AML-193 (cell line): ENCODE measurements at regions not wholly inside any gene's neighbourhood (a gene's known extent, or its start where the extent isn't known, plus 50 kb on each side); places are given as distances from the start of the nearest gene placed in this dataset.

Experiments
- DNase-seq, 2 experiments: peaks; one replicate each; lab custom pipeline; 2025; lab: John Stamatoyannopoulos, UW

- DNase-seq, result no peak
Measured at GRCh38 chr6:84417260-84417659, 189.8 kb upstream of the CEP162 start.

DNA sequence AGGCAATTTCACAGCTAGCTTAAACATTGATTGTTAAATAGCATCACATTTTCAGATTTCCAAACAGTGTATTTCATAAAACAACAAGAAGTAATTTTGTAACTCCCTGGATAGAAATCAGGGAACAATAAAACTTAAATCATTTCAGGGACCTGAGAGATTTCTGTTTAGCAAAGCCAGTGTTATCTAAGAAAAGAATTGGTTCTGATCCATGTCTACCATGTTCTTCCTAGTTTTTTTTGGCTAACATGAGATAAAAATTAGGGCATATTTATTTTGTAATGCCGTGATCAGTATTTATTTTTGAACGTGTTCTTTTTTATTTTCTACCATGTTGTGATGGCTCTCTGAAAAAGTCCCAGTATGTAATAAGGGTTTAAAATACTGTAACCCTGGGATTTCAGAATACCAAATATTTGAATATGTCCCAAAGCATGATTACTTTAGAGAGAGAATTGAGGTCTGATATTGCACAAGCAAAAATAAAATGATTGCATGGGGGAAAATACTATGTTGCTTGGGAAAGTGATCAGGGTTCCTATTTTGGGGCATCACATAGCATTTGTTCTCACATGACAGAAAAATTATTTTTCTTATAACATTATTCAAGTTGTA lies 188.7 kb upstream of the CEP162 start:
- DNase-seq, result no peak

DNA sequence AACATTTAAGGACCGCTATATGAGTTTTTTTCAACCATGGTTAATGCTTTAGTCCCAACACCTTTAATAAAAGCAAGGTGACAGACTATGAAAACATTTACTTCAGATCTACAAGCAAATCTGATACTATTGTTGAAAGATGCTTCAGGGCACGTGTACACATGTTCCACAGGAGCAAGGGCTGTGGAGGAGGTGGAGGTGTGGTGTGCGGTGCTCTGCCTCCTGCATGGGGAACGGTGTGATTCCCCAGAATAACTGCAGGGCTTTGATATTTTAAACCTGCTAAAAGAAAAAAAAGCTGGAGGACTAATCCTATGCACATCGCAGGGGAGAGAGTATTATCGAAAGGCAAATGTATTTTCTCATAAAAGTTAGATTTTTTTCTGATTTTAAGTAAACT lies 188.1 kb upstream of the CEP162 start:
- DNase-seq, result no peak

- DNase-seq, result no peak
Measured at GRCh38 chr6:84415068-84415467, 187.6 kb upstream of the CEP162 start.

GRCh38 chr6:84414531-84414930 lies 187.1 kb upstream of the CEP162 start:
- DNase-seq, result no peak

GRCh38 chr6:84411060-84411629 lies 183.7 kb upstream of the CEP162 start:
- no peak for DNase-seq

DNA sequence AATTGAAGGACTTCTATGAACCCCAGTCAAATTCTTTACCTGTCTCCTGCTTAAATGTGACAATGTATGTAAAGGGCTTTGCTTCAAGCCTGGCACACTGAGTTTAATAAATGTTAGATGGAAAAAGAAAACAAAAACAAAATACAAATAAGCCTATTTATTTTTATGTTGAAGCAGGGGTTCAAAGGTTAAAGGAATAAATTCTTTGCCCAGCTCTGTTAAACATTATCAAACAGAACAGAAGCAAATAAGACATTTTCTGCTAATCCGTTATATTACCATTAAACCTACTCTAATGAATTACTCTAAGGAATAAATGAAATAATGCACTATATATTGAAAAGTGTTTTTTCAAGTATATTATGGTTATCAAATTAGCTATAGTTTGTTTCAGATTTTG lies 182.5 kb upstream of the CEP162 start:
- DNase-seq, result no peak

- no peak for DNase-seq
Measured at GRCh38 chr6:84408028-84408427, 180.6 kb upstream of the CEP162 start.

DNA sequence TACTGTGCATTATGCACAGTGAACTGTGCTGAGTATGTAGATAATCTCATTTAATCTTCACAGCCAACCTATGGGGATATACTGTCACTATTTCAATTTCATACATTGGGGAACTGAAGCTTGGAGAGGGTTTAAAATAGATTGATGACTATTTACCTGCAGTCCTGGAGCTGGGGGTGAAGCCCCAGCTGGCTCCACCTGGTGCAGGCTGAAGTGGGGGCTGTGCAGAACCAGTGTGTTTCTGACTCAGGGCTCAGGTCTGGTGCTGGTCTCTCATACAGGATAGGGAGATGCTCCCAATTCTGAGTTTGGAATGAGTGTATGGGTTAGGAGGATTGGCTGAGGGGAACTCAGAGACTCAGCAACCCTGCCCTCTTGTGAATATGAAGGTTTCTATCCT lies 176.1 kb upstream of the CEP162 start:
- no peak for DNase-seq

- no peak for DNase-seq
Measured at GRCh38 chr6:84399003-84399402, 171.6 kb upstream of the CEP162 start.

DNA sequence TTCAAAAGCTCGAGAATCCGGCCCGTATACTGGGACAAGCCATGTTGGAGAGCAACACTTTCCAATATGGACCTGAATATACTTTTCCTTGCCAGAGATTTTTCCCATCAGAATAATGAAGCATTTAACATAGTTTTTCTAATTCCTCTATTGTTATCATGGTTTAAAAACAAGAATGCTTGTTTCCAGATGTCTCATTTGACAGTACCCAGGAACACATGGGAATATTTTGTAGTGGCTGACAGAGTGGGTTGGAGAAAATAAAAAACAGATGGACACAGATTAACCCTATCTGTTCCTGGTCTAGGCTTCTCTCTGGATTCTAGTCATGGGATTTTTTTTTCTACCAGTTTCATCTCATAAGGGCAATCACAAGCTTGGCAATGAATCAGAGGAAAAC lies 164.8 kb upstream of the CEP162 start:
- no peak for DNase-seq

DNA sequence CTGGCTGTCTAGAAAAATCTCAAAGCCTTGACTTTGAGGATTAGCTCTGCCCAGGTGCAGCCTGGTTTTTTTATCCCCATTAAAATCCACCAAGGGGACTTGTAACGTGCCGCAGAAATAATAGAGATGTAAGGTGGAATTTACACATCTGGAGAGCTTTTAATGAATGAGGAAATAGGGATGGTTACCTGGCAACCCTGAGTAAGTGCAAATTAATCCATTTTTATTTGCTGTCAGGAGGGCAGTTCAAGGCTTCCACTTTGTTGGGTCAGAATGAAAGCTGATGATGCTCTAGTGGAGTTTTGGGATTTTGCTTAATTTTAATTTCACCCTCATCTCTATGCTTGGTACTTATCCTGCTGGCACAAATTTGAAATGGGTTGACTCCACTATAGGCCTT lies 163.4 kb upstream of the CEP162 start:
- DNase-seq, result no peak

DNA sequence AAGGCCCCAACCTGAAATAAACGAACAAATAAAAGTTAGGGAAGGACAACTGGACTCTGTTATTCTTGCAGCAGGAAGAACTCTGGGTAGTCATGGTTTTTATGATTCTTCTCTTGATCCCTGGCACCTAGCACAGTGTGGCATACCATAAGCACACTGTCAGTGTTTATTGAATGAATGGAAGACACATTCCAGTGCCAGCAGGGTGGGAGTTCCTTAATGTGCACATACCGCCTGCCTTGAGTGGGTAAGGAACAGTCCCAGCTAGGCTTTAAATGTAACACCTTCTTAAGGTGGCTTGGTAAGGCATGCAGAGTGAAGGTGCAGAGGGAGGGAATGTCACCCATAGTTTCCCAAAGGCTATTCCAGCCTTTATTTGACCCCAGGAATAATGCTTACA lies 162.9 kb upstream of the CEP162 start:
- no peak for DNase-seq

DNA sequence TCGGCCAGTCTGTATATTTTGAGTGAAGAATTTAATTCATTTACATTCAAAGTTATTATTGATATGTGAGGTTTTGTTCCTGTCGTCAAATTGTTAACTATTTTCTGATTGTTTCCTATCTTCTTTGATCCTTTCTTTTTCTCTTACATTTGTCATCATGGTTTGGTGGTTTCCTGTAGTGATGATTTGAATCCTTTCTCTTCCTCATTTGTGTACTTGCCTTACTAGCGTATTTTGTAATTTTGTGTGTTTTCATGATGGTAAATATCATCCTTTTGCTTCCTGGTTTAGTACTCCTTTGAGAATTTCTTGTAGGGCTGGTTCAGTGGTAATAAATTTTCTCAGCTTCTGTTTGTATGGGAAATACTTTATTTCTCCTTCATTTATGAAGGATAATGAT lies 151.7 kb upstream of the CEP162 start:
- DNase-seq, result no peak

- DNase-seq, result no peak
Measured at GRCh38 chr6:84372290-84372689, 144.8 kb upstream of the CEP162 start.

- no peak for DNase-seq
Measured at GRCh38 chr6:84371681-84372080, 144.2 kb upstream of the CEP162 start.

- DNase-seq, result no peak
Measured at GRCh38 chr6:84362193-84362821, 134.9 kb upstream of the CEP162 start.

- no peak for DNase-seq
Measured at GRCh38 chr6:84361372-84362192, 134.1 kb upstream of the CEP162 start.

GRCh38 chr6:84360039-84360438 lies 132.6 kb upstream of the CEP162 start:
- no peak for DNase-seq

DNA sequence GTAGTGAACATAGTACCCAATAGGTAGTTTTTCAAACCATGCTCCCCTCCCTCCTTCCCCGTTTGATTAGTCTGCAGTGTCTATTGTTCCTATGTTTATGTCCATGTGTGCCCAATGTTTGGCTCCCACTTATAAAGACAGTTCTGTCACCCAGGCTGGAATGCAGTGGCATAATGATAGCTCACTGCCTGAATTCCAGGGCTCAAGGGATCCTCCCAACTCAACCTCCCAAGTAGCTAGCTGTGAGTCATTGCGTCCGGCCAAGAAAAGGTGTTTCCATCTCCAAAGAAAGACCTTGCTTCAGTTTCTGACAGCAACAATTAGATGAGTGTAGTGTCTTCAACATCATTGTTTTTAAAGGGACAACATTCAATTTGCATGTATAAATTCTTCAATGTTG lies 131.1 kb upstream of the CEP162 start:
- no peak for DNase-seq

DNA sequence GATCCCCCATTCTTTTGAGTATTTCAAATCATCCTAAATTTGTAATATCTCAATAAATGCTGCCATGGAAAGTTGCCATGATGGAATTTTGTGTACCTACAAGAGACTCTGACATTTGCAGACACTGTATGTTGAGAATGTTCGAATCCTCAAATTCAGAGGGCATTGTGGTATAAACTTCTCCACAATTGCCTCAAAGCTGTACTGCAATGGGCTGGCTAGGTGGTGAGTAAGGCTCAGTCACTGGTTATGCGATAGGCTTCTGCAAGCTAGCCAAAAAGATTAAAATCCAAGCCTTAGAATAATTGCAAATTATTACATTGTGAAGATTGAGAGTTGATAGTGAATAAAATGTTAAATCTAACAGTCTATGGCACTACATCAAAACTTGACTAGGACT lies 130.2 kb upstream of the CEP162 start:
- DNase-seq, result no peak

GRCh38 chr6:84356907-84357306 lies 129.5 kb upstream of the CEP162 start:
- DNase-seq, result no peak
